NCI-H748 (cell line): ENCODE measurements at regions not wholly inside any gene's neighbourhood (a gene's known extent, or its start where the extent isn't known, plus 50 kb on each side); places are given as distances from the start of the nearest gene placed in this dataset.

Experiments
- DNase-seq: peaks from one replicate; lab custom pipeline; 2025; ENCODE audit not compliant: unreplicated experiment; lab: John Stamatoyannopoulos, UW

GRCh38 chr6:21420146-21420878 is 173.2 kb upstream of the SOX4 start:
- no peak for DNase-seq

DNA sequence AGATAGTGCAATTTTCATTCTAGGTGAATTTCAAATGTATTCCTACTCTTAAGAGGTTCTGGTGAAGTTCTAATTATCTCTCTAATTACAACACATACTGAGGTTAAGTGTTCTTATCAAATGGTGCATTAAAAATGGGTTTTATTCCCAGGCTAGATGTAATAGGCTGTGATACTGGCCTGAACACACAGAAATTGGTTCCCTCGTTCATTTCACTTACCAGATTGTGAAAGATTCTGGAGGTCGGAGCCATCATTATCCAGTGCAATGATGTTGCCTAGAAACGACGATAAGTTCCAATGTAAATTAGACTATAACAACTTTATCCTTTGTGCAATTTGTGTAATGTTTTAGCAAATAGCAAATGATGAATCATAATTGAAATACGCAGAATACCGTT is 172.6 kb upstream of the SOX4 start:
- peak; percentile 31 for DNase-seq

- no peak for DNase-seq
Measured at GRCh38 chr6:21423106-21423854, 170.3 kb upstream of the SOX4 start.

GRCh38 chr6:21426841-21427490 is 166.6 kb upstream of the SOX4 start:
- DNase-seq = no peak

DNA sequence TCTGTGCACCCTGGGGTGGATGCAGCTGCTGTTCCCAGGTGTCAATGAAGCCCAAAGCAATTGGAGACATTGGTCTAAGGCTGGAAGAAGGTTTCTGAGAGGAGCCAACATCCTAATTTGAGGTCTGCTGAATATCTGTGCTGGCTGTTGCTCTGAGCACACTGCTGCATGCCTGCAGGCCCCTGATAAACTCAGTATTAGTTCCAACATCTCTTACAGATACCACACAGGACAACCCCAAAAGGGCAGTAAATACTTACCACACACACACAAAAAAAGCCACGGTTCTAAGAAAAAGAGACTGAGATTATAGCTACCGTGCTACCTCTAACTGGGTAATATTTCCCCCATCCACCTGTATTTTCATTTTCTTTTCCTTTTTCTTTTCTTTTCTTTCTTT is 164.3 kb upstream of the SOX4 start:
- no peak for DNase-seq

DNA sequence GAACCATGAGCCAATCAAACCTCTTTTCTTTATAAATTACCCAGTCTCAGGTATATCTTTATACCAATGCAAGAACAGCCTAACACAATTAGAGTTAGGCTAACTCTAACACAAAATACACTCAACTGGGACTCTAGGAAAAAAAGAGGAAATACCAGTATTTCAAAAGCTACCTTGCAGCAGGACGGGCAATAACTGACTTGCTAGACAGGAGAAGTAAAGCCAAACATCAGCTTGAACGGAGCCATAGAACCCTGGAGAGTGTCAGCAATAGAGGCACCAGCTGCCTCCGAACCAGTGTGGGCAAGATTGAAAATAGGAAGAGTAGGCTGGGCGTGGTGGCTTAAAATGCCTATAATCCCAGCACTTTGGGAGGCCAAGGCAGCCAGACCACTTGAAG is 162.0 kb upstream of the SOX4 start:
- DNase-seq = no peak

- DNase-seq = no peak
Measured at GRCh38 chr6:21436625-21437024, 156.9 kb upstream of the SOX4 start.

- DNase-seq = no peak
Measured at GRCh38 chr6:21437581-21437980, 156.0 kb upstream of the SOX4 start.

DNA sequence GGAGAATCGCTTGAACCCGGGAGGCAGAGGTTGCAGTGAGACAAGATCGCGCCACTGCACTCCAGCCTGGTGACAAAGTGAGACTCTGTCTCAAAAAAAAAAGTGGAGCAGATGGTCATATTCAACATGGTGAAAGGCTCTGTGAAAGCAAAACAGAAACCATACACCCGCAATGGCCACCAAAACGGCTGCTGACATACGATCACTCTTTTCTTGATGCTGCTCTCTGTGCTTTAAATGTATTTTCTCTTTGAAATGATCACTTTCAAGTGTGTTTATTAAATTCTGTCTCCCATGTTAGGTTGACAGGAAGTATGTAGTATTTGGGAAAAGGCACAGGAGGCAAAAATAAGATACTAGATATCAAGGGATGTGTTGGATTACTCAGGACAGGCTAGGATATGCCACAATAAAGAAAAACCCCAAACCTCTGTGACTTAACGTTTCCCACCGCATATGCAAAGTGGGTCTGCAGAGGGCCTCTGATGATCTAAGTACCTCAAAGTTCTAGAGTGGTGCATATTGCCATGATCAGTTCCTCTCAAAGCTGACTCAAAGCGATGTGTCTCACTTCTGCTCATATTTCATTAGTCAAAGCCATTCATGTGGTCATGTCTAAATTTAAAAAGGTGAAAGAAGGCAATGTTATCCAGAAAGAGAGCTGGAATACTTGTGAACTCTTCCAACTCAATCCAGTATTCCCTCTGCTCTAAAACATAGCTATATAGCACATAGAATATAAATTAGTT is 155.1 kb upstream of the SOX4 start:
- no peak for DNase-seq

GRCh38 chr6:21438986-21439352 is 154.6 kb upstream of the SOX4 start:
- DNase-seq = no peak

DNA sequence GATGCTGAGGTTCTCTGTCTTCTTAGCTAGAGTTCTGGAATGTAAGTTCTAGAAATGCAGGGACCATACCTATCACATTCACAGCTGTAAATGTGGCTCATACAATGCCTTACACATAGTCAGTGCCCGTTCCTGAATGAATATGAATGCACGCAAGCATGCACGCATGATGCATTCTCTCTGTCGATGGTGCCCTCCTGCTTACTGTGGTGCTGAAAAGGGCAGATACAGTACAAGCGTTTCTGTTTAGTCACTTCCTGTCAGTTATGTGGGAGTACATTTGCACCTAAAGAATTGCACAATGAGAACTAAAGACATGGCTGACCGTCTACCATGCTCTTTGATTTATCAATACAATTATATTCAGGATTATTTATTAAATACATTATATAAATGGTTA is 152.2 kb upstream of the SOX4 start:
- no peak for DNase-seq

DNA sequence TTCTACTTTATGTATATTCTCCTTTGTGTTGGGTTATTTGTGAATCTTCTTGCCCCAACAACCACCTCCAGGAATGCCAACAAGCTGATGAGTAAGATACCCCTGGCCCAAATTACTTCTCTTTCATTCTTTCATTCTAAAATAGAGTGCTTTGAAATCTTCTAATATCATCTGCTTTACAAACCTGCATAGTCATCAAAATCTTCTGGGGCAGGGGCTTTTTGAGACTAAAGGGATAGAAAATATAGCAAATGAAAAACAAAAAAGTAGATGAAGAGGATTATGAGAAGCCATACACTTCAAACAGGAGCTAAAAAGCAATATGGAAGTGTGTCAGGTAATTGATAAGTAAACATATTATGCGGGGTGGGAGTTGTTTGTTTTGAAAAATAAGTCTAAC is 150.7 kb upstream of the SOX4 start:
- peak; percentile 77 for DNase-seq

DNA sequence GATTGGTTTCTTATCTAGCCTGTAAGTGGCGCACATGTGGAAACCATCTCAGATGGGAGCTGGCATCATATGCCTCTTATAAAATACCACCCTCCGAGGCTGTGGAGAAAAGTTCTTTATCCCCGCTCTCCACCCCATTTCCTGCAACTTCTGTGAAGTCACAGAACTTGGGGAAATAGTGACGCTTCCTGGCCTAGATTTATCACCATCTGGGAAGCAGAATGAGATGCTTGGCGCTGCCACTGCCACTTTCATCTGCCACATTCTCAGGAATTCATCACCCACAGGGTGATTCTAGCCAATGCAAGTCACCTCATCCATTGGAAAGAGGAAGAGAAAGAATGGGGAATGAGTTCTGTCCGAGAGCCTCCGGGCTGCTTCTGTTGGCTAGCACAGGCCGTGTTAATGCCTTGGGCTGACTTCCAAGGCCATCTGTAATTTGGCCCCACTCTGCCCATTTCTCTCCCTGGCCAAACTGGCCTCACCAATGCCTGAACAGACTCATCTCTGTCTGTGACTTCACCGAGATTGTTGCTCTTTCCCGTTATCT is 148.8 kb upstream of the SOX4 start:
- DNase-seq = no peak

DNA sequence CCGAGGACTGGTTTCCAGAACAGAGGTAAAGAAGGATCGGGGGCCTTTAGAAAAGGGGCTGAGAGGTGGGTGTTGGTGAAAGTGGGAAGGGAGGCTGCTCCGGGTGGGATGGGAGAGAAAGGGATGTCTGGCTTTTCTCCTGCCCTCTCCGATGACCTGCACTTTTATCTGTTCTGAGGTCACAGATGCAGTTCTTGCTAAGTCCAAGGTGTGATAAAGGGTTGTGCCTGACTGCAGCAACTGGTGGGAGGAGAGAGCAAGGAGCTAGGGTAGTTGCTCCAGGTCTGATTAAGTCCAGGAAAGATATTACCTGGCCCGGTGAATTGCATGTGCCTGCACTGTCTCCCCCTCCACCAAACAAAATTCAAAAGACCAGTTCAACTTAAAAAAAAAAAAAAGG is 145.6 kb upstream of the SOX4 start:
- no peak for DNase-seq

DNA sequence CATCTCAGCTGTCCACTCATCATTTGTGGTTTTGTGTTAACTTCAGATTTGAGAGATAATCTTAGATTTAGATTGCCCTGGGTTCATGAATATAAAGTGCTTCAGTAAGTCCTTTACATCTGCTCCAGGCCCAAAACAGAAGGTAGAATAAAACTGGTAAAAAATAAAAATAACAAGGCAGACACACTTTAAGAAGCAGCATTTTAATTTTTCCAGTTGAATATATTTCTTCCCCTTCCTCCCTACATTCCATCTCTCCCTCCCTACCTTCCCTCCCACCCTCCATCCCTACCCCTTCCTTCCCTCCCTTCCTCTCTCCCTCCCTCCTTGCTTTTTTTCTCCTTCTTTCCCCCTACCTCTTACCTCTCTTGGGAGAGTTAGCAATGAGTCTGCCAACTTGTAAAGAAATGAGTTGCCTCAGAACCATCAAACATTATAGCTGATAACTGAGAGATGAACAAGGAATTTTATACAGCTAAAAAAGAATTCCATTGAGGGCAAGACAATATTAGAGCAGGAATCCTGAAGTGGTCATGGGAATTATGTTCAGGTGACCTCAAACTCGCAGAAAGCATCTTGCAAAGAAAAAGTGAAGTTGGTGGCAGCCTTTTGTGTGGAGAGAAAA is 145.0 kb upstream of the SOX4 start:
- no peak for DNase-seq

DNA sequence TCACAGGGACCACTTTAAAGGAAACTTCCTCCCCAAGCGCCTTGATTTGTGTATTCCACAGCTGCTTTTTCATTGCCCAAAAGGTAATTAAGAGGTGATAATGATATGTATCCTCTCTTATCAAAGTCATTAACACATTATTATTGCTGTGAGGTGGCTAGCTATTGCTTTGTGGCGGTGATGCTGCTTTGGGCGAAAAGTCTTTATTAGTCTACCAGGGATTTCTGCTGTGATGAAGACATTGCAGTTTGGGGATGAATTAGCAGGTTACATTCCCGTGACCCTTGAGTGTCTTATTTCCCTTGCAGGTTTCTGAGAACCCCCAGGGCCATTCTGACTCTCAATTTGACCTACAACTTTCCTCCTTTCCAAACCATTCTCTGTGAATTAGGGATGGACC is 143.4 kb upstream of the SOX4 start:
- peak; percentile 68 for DNase-seq

DNA sequence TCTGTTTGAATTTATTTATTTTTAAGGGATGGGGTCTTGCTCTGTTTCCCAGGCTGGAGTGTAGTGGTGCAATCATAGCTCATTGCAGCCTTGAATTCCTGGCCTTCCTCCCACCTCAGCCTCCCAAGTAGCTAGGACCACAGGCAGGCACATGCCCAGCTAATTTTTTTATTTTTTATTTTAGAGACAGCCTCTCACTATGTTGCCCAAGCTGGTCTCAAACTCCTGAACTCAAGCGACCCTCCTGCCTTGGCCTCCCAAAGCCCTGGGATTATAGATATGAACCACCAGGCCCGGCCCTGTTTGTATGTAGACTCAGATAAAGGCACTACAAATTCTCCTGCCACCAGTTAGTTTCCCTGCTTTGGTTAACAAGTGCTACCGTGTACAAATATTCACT is 142.9 kb upstream of the SOX4 start:
- DNase-seq = no peak

DNA sequence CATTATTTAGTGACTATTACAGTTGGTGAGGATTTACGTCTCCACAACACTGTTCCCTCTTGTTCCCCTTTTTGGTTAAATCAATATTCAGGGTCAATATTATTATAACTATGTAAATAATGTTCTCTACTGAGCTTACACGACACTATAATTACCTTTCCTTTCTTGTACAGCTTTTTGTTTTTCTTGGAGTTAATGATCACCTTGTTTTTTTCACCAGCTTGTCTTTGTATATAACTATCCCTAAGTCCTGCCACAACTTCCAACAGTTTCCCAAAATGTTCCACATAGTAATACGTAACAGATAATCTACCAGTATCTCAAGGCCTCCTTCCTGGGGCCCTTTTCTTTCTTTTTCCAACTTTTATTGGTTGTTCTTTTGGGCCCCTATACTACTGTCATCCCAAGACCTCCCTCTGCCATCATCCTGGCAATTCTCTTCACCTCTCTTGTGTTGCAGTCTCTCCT is 142.0 kb upstream of the SOX4 start:
- peak; percentile 85 for DNase-seq

- DNase-seq = no peak
Measured at GRCh38 chr6:21454262-21454661, 139.3 kb upstream of the SOX4 start.

GRCh38 chr6:21455071-21455470 is 138.5 kb upstream of the SOX4 start:
- DNase-seq = peak; percentile 20

GRCh38 chr6:21457647-21458046 is 135.9 kb upstream of the SOX4 start:
- DNase-seq = peak; percentile 18
